HCT116 (cell line): ENCODE measurements at regions not wholly inside any gene's neighbourhood (a gene's known extent, or its start where the extent isn't known, plus 50 kb on each side); places are given as distances from the start of the nearest gene placed in this dataset.

Source experiments
- ATAC-seq: fragments of 200-7000 bp; cut with Tn5 transposase; 2 replicates; pipeline ENCODE4 v1.9.1; 2020; ENCODE audit warnings: mild to moderate bottlenecking, moderate library complexity
- BruUV-seq: library from RNA; stranded (reverse); fragments of 400-500 nt; replicated peaks from 2 replicates; lab custom pipeline; 2021; lab: Mats Ljungman, UMichigan
- CTCF ChIA-PET: fragments of 300-600 bp; sonication (Branson Sonifier 250); formaldehyde crosslinking; loops from one replicate; lab custom pipeline; 2021; ENCODE audit warnings: antibody characterized with exemption; lab: Charles Lee
- POLR2A ChIA-PET: fragments of 300-600, 350-600 bp; sonication (Branson Sonifier 250); formaldehyde crosslinking; loops from one replicate; lab custom pipeline; 2021; ENCODE audit warnings: antibody characterized with exemption; lab: Charles Lee
- RAD21 ChIA-PET, 2 experiments: fragments of 300-600 bp; sonication (Branson Sonifier 250); formaldehyde crosslinking; loops; one replicate each; lab custom pipeline; 2023; ENCODE audit warnings: low total read pairs in 2 of 2; ENCODE audit not compliant: uncharacterized antibody in 2 of 2, unreplicated experiment in 2 of 2, low non-redundant PET in 1 of 2; lab: Charles Lee
- DNase-seq: peaks from one replicate; pipeline ENCODE4 v3.0.0-alpha.2; 2010; ENCODE audit warnings: low read depth, low spot score
- H2AFZ ChIP-seq: fragments of 200-600 bp; shearing (Covaris generic), sonication (generic); 2 replicates; pipeline ENCODE4 v1.6.1; 2017; ENCODE audit warnings: low read depth, mixed run types, mixed read lengths, antibody characterized with exemption, low read length; ENCODE audit not compliant: poor library complexity, severe bottlenecking
- H3K27ac ChIP-seq: 2 replicates; pipeline ENCODE4 v1.5.1; 2012; ENCODE audit warnings: low read depth, low read length
- H3K27me3 ChIP-seq: fragments of 200-600 bp; sonication (generic); 2 replicates; pipeline ENCODE4 v1.6.1; 2016; ENCODE audit warnings: mixed run types, low read length, mixed read lengths; ENCODE audit not compliant: insufficient read depth
- H3K36me3 ChIP-seq, 2 experiments: fragments of 200-500 bp in 1 of 2; fragments of 200-600 bp in 1 of 2; sonication (Bioruptor generic) in 1 of 2; sonication (generic) in 1 of 2; 2 replicates each; pipeline versions ENCODE4 v1.5.1 to v1.6.1; 2014 to 2016; ENCODE audit warnings: low read length in 2 of 2, inconsistent platforms in 1 of 2, mixed read lengths in 1 of 2, mixed run types in 1 of 2; ENCODE audit not compliant: insufficient read depth in 2 of 2, control insufficient read depth in 1 of 2
- H3K4me1 ChIP-seq, 2 experiments: fragments of 200-600 bp in 1 of 2; sonication (generic) in 1 of 2; 2 replicates each; pipeline versions ENCODE4 v1.5.1 to v1.6.1; 2012 to 2017; ENCODE audit warnings: low read length in 2 of 2, inconsistent platforms in 1 of 2, mild to moderate bottlenecking in 1 of 2, mixed read lengths in 1 of 2, mixed run types in 1 of 2, moderate library complexity in 1 of 2; ENCODE audit not compliant: insufficient read depth in 2 of 2, control insufficient read depth in 1 of 2
- H3K4me2 ChIP-seq: fragments of 200-600 bp; sonication (generic); 2 replicates; pipeline ENCODE4 v1.6.1; 2017; ENCODE audit warnings: mixed run types, low read length, mixed read lengths
- H3K4me3 ChIP-seq, 2 experiments: fragments of 200-600 bp in 1 of 2; sonication (generic) in 1 of 2; replicated peaks in 1 of 2; 2 replicates each; pipeline ENCODE4 v1.5.1; 2011 to 2016; ENCODE audit warnings: low read length in 2 of 2, control low read depth in 1 of 2, low read depth in 1 of 2, mild to moderate bottlenecking in 1 of 2, mixed read lengths in 1 of 2, mixed run types in 1 of 2
- H3K79me2 ChIP-seq: fragments of 200-600 bp; sonication (generic); 2 replicates; pipeline ENCODE4 v1.6.1; 2017; ENCODE audit warnings: mild to moderate bottlenecking, mixed run types, low read length, moderate library complexity, mixed read lengths; ENCODE audit not compliant: insufficient read depth
- H3K9ac ChIP-seq: fragments of 200-600 bp; sonication (generic); 2 replicates; pipeline ENCODE4 v1.6.1; 2016; ENCODE audit warnings: low read length, mixed read lengths
- H3K9me2 ChIP-seq: fragments of 200-600 bp; sonication (generic), shearing (Covaris generic); 2 replicates; pipeline ENCODE4 v1.6.1; 2017; ENCODE audit warnings: mixed run types, mild to moderate bottlenecking, moderate library complexity; ENCODE audit not compliant: insufficient read depth
- H3K9me3 ChIP-seq, 2 experiments: fragments of 200-500 bp in 1 of 2; fragments of 200-600 bp in 1 of 2; sonication (Bioruptor generic) in 1 of 2; sonication (generic) in 1 of 2; 2 replicates each; pipeline ENCODE4 v1.6.1; 2014 to 2017; ENCODE audit warnings: low read length in 2 of 2, mixed read lengths in 2 of 2, inconsistent platforms in 1 of 2, low read depth in 1 of 2, mild to moderate bottlenecking in 1 of 2, mixed run types in 1 of 2, moderate library complexity in 1 of 2; ENCODE audit not compliant: control insufficient read depth in 1 of 2, insufficient read depth in 1 of 2
- H4K20me1 ChIP-seq: fragments of 200-600 bp; sonication (generic), shearing (Covaris generic); 2 replicates; pipeline ENCODE4 v1.6.1; 2017; ENCODE audit warnings: mixed run types, mild to moderate bottlenecking, moderate library complexity; ENCODE audit not compliant: insufficient read depth
- CBX3 ChIP-seq: IDR thresholded peaks from 2 replicates; pipeline ENCODE4 v1.6.1; 2012; ENCODE audit warnings: low read depth
- EZH2phosphoT487 ChIP-seq: fragments of 200-600 bp; IDR thresholded peaks from 2 replicates; pipeline ENCODE4 v1.6.1; 2018; ENCODE audit warnings: antibody characterized with exemption, borderline replicate concordance
- JUND ChIP-seq: IDR thresholded peaks from 2 replicates; pipeline ENCODE4 v1.6.1; 2012
- RAD21 ChIP-seq: IDR thresholded peaks from 2 replicates; pipeline ENCODE4 v1.6.1; 2012; ENCODE audit warnings: low read depth, mild to moderate bottlenecking
- REST ChIP-seq: IDR thresholded peaks from 2 replicates; pipeline ENCODE4 v1.6.1; 2012; ENCODE audit warnings: low read depth
- SIN3A ChIP-seq: IDR thresholded peaks from 2 replicates; pipeline ENCODE4 v1.6.1; 2012; ENCODE audit warnings: low read depth
- SRF ChIP-seq: IDR thresholded peaks from 2 replicates; pipeline ENCODE4 v1.6.1; 2012; ENCODE audit warnings: low read depth
- YY1 ChIP-seq: IDR thresholded peaks from 2 replicates; pipeline ENCODE4 v1.6.1; 2011; ENCODE audit warnings: low read length, low read depth, moderate library complexity, mild to moderate bottlenecking; ENCODE audit not compliant: insufficient replicate concordance; ENCODE audit errors: extremely low read depth
- ZNF274 ChIP-seq: fragments of 200-500 bp; sonication (Bioruptor generic); IDR thresholded peaks from 2 replicates; pipeline ENCODE4 v1.6.1; 2014; ENCODE audit warnings: mild to moderate bottlenecking, low read depth, low read length, inconsistent platforms
- intact Hi-C: fragments of 100-400 bp; cut with micrococcal nuclease; formaldehyde crosslinking; loops from 2 replicates; pipeline ENCODE4 v1.10.0; 2022

- no peak for DNase-seq
- CTCF ChIA-PET = no interaction called here
- intact Hi-C loops = no loop called here
- H3K4me2 ChIP-seq = no peak overlapping the region
- ATAC-seq = no peak
- no peaks in the 10 kb centered on the region for H4K20me1 ChIP-seq
- TF ChIP-seq EZH2phosphoT487 = no peak
- TF ChIP-seq YY1 = no peak
- TF ChIP-seq ZNF274 = no peak
- TF ChIP-seq SRF = no peak
- no peak for TF ChIP-seq REST
- no peak for TF ChIP-seq RAD21
- TF ChIP-seq JUND = no peak
- no peak for TF ChIP-seq CBX3
- no peak for TF ChIP-seq SIN3A
- BruUV-seq = no TSS peak
- H3K79me2 ChIP-seq = no peaks in the 10 kb centered on the region
- no peaks in the 10 kb centered on the region for H3K9me2 ChIP-seq
- RAD21 ChIA-PET = no interaction called here
- H3K9me3 ChIP-seq = peaks cover 4 to 17% of the 10 kb centered on the region in 2 experiments; a peak in 2 of 4 replicates
- H3K9ac ChIP-seq = no peak overlapping the region
- POLR2A ChIA-PET = no interaction called here
- H3K4me3 ChIP-seq = no peak overlapping the region
- no peak overlapping the region for H3K27ac ChIP-seq
- H3K36me3 ChIP-seq = no peaks in the 10 kb centered on the region
- H3K27me3 ChIP-seq = no peaks in the 10 kb centered on the region
- H2AFZ ChIP-seq = no peak overlapping the region
- H3K4me1 ChIP-seq = no peaks in the 10 kb centered on the region
Measured at GRCh38 chr20:6994452-6994851, 227.0 kb downstream of the BMP2 start.
